GM19463 (cell line): ENCODE measurements at regions not wholly inside any gene's neighbourhood (a gene's known extent, or its start where the extent isn't known, plus 50 kb on each side); places are given as distances from the start of the nearest gene placed in this dataset.
"Not testable (repeated sequence)": the region's sequence is repeated elsewhere in the genome, so short reads cannot be mapped to it uniquely, and the experiment has no call there.

Experiments used
- ATAC-seq: cut with Tn5 transposase; IDR thresholded peaks from one replicate; pipeline ENCODE4 v1.9.1; 2021; ENCODE audit warnings: mild to moderate bottlenecking, moderate library complexity; ENCODE audit not compliant: unreplicated experiment

- no peak for ATAC-seq
Observed at GRCh38 chr13:62887046-62887445, 1471.4 kb upstream of the PCDH20 start.

GRCh38 chr13:62879071-62879470, 1463.4 kb upstream of the PCDH20 start:
- no peak for ATAC-seq

- ATAC-seq = no peak
Observed at GRCh38 chr13:62875118-62875640, 1459.5 kb upstream of the PCDH20 start.

- ATAC-seq = no peak
Observed at GRCh38 chr13:62850331-62850730, 1434.7 kb upstream of the PCDH20 start.

- no peak for ATAC-seq
Observed at GRCh38 chr13:62847520-62847919, 1431.9 kb upstream of the PCDH20 start.

- no peak for ATAC-seq
Observed at GRCh38 chr13:62846302-62846701, 1430.7 kb upstream of the PCDH20 start.

- no peak for ATAC-seq
Observed at GRCh38 chr13:62839338-62839737, 1423.7 kb upstream of the PCDH20 start.

- ATAC-seq = no peak
Observed at GRCh38 chr13:62838929-62839328, 1423.3 kb upstream of the PCDH20 start.

- no peak for ATAC-seq
Observed at GRCh38 chr13:62837895-62838294, 1422.2 kb upstream of the PCDH20 start.

- ATAC-seq = no peak
Observed at GRCh38 chr13:62829486-62829885, 1413.8 kb upstream of the PCDH20 start.

- ATAC-seq = no peak
Observed at GRCh38 chr13:62799931-62800436, 1384.3 kb upstream of the PCDH20 start.

GRCh38 chr13:62799038-62799535, 1383.4 kb upstream of the PCDH20 start:
- ATAC-seq = no peak

GRCh38 chr13:62793850-62794249, 1378.2 kb upstream of the PCDH20 start:
- no peak for ATAC-seq

GRCh38 chr13:62781866-62782265, 1366.2 kb upstream of the PCDH20 start:
- ATAC-seq = no peak

- ATAC-seq = no peak
Observed at GRCh38 chr13:62779161-62779560, 1363.5 kb upstream of the PCDH20 start.

GRCh38 chr13:62767473-62767872, 1351.8 kb upstream of the PCDH20 start:
- no peak for ATAC-seq

GRCh38 chr13:62760724-62761123, 1345.1 kb upstream of the PCDH20 start:
- ATAC-seq = no peak

- no peak for ATAC-seq
Observed at GRCh38 chr13:62747629-62748028, 1332.0 kb upstream of the PCDH20 start.

GRCh38 chr13:62747152-62747551, 1331.5 kb upstream of the PCDH20 start:
- no peak for ATAC-seq

GRCh38 chr13:62729746-62730145, 1314.1 kb upstream of the PCDH20 start:
- ATAC-seq = not testable (repeated sequence)

GRCh38 chr13:62721893-62722292, 1306.2 kb upstream of the PCDH20 start:
- ATAC-seq = no peak

GRCh38 chr13:62711948-62712347, 1296.3 kb upstream of the PCDH20 start:
- not testable (repeated sequence) for ATAC-seq

GRCh38 chr13:62710787-62711186, 1295.1 kb upstream of the PCDH20 start:
- ATAC-seq = no peak
